B cell (primary cell): ENCODE measurements at regions not wholly inside any gene's neighbourhood (a gene's known extent, or its start where the extent isn't known, plus 50 kb on each side); places are given as distances from the start of the nearest gene placed in this dataset.

Experiments
- ATAC-seq: fragments of 200-7000 bp; cut with Tn5 transposase; one replicate; pipeline ENCODE4 v1.10.0; 2021; ENCODE audit warnings: low read depth, mild to moderate bottlenecking, moderate number of reproducible peaks, moderate library complexity
- CTCF ChIA-PET: fragments of 350-600 bp; sonication (Branson Sonifier 250); formaldehyde crosslinking; loops from one replicate; lab custom pipeline; 2021; ENCODE audit warnings: antibody characterized with exemption, inconsistent platforms; lab: Charles Lee
- POLR2A ChIA-PET: fragments of 350-600 bp; sonication (Branson Sonifier 250); formaldehyde crosslinking; loops from one replicate; lab custom pipeline; 2021; ENCODE audit warnings: antibody characterized with exemption; lab: Charles Lee
- DNase-seq: peaks from one replicate; pipeline ENCODE4 v3.0.0; 2013
- H2AFZ ChIP-seq: 2 replicates; pipeline ENCODE4 v1.6.1; 2012; ENCODE audit warnings: mild to moderate bottlenecking, low read depth, low read length; ENCODE audit not compliant: insufficient read depth, poor library complexity, severe bottlenecking
- H3K27ac ChIP-seq, 2 donors: 1 replicate in 1 of 2; 2 replicates in 1 of 2; pipeline ENCODE4 v1.5.1; 2012 to 2013; ENCODE audit warnings: low read length in 2 of 2, mild to moderate bottlenecking in 2 of 2, moderate library complexity in 1 of 2
- H3K27me3 ChIP-seq, 4 experiments: fragments of 200-600 bp in 1 of 4; sonication (generic) in 1 of 4; replicated peaks in 1 of 4; 1 replicate in 2 of 4; 2 replicates in 2 of 4; pipeline versions ENCODE4 v1.6.1 to v1.7.0; 2013 to 2016; ENCODE audit warnings: low read length in 3 of 4, mild to moderate bottlenecking in 2 of 4, mixed read lengths in 1 of 4, moderate library complexity in 1 of 4; ENCODE audit not compliant: insufficient read depth in 4 of 4, control insufficient read depth in 3 of 4; ENCODE audit errors: control extremely low read depth in 1 of 4
- H3K36me3 ChIP-seq, 2 experiments: replicated peaks in 1 of 2; 1 replicate in 1 of 2; 2 replicates in 1 of 2; pipeline versions ENCODE4 v1.6.1 to v1.7.1; 2013; ENCODE audit warnings: low read length in 1 of 2; ENCODE audit not compliant: insufficient read depth in 2 of 2, control insufficient read depth in 1 of 2; ENCODE audit errors: control extremely low read depth in 1 of 2, extremely low read depth in 1 of 2
- H3K4me1 ChIP-seq, 2 donors: fragments of 200-600 bp in 1 of 2; sonication (generic) in 1 of 2; 1 replicate in 1 of 2; 2 replicates in 1 of 2; pipeline versions ENCODE4 v1.5.1 to v1.6.1; 2013 to 2017; ENCODE audit warnings: low read length in 2 of 2; ENCODE audit not compliant: control insufficient read depth in 2 of 2, insufficient read depth in 2 of 2
- H3K4me2 ChIP-seq: replicated peaks from 2 replicates; pipeline ENCODE3; 2012; ENCODE audit warnings: mild to moderate bottlenecking, low read depth, low read length; ENCODE audit not compliant: poor library complexity, severe bottlenecking
- H3K4me3 ChIP-seq, 5 experiments: fragments of 200-600 bp in 1 of 5; sonication (generic) in 1 of 5; 1 replicate in 3 of 5; 2 replicates in 2 of 5; pipeline versions ENCODE4 v1.5.1 to v1.7.0; 2011 to 2016; ENCODE audit warnings: low read length in 4 of 5, mild to moderate bottlenecking in 4 of 5, low read depth in 2 of 5, control low read depth in 1 of 5, moderate library complexity in 1 of 5; ENCODE audit not compliant: insufficient read depth in 1 of 5; ENCODE audit errors: control extremely low read depth in 1 of 5, extremely low read depth in 1 of 5
- H3K79me2 ChIP-seq: fragments of 200-600 bp; sonication (generic); one replicate; pipeline ENCODE4 v1.6.0; 2016; ENCODE audit warnings: low read length; ENCODE audit not compliant: control insufficient read depth, insufficient read depth
- H3K9ac ChIP-seq: fragments of 200-600 bp; sonication (generic); 2 replicates; pipeline ENCODE4 v1.6.1; 2017; ENCODE audit warnings: mild to moderate bottlenecking, low read length, moderate library complexity
- H3K9me3 ChIP-seq, 3 donors: one replicate each; pipeline versions ENCODE4 v1.6.1 to v1.7.1; 2013; ENCODE audit warnings: low read length in 2 of 3; ENCODE audit not compliant: control insufficient read depth in 2 of 3, insufficient read depth in 1 of 3; ENCODE audit errors: control extremely low read depth in 1 of 3
- H4K20me1 ChIP-seq: 2 replicates; pipeline ENCODE4 v1.6.0; 2012; ENCODE audit warnings: mild to moderate bottlenecking, low read length; ENCODE audit not compliant: insufficient read depth, control insufficient read depth, poor library complexity, severe bottlenecking
- H3K27ac Mint-ChIP-seq: one replicate; pipeline ENCODE4 v1.8.0; 2021; ENCODE audit warnings: mixed read lengths
- H3K27me3 Mint-ChIP-seq: one replicate; pipeline ENCODE4 v1.8.0; 2021; ENCODE audit warnings: mixed read lengths
- H3K4me1 Mint-ChIP-seq: one replicate; pipeline ENCODE4 v1.8.0; 2021; ENCODE audit warnings: mixed read lengths
- H3K4me3 Mint-ChIP-seq: one replicate; pipeline ENCODE4 v1.8.0; 2021; ENCODE audit warnings: mixed read lengths
- H3K9me3 Mint-ChIP-seq: one replicate; pipeline ENCODE4 v1.8.0; 2022; ENCODE audit warnings: mixed read lengths; ENCODE audit not compliant: insufficient read depth
- CTCF ChIP-seq: fragments of 200-600 bp; IDR thresholded peaks from one replicate; pipeline ENCODE4 v1.8.0; 2022; ENCODE audit warnings: antibody characterized with exemption, mild to moderate bottlenecking
- EZH2 ChIP-seq: IDR thresholded peaks from 2 replicates; pipeline ENCODE4 v1.6.1; 2012; ENCODE audit warnings: borderline replicate concordance, low read depth, mild to moderate bottlenecking, moderate library complexity, low read length; ENCODE audit not compliant: insufficient read depth, poor library complexity, severe bottlenecking
- WGBS: methylation state at CpG from one replicate; pipeline ENCODE4 v1.1.5; 2013; ENCODE audit warnings: missing lambda C conversion rate; ENCODE audit not compliant: insufficient coverage; 5-methylcytosine and 5-hydroxymethylcytosine counted together
- intact Hi-C: fragments of 100-400 bp; cut with micrococcal nuclease; formaldehyde crosslinking; loops from one replicate; pipeline ENCODE4 v1.10.0; 2022

- Histone ChIP-seq H4K20me1 (no peaks in the 10 kb centered on the region), H3K4me2 (no peak overlapping the region), H3K4me1 (no peaks in the 10 kb centered on the region), H3K9ac (no peak overlapping the region), H3K9me3 (peaks cover 0 to 3% (median 0%) of the 10 kb centered on the region in 3 donors), H2AFZ (no peak overlapping the region), H3K79me2 (no peaks in the 10 kb centered on the region), H3K36me3 (no peaks in the 10 kb centered on the region), H3K4me3 (no peak overlapping the region), H3K27ac (no peak overlapping the region), H3K27me3 (no peaks in the 10 kb centered on the region)
- no peak for ATAC-seq
- H3K27ac Mint-ChIP-seq, result no peak overlapping the region
- intact Hi-C loops, result no loop called here
- TF ChIP-seq CTCF (no peak), EZH2 (no peak)
- H3K27me3 Mint-ChIP-seq, result no peaks in the 10 kb centered on the region
- no peaks in the 10 kb centered on the region for H3K4me1 Mint-ChIP-seq
- no peaks in the 10 kb centered on the region for H3K9me3 Mint-ChIP-seq
- H3K4me3 Mint-ChIP-seq, result no peak overlapping the region
- 91% methylated on average over 4 of the region's 5 CpGs for WGBS
- ChIA-PET CTCF (interaction anchor here (0.6 kb wide), 1 partner anchor 103 kb away, joined by 6 read pairs; no protein-coding TSS in a partner anchor), POLR2A (no interaction called here)
- DNase-seq, result no peak
Measured at GRCh38 chr5:18797222-18797621, 1163.0 kb downstream of the TAF11L14 start.

GRCh38 chr5:18798058-18798457 lies 1163.8 kb downstream of the TAF11L14 start:
- H3K27me3 ChIP-seq, result no peaks in the 10 kb centered on the region
- H3K4me1 ChIP-seq, result no peaks in the 10 kb centered on the region
- DNase-seq (no peak), ATAC-seq (no peak)
- no peaks in the 10 kb centered on the region for H3K79me2 ChIP-seq
- ChIA-PET CTCF (no interaction called here), POLR2A (no interaction called here)
- no peaks in the 10 kb centered on the region for H3K9me3 ChIP-seq
- TF ChIP-seq EZH2 (no peak), CTCF (no peak)
- no peaks in the 10 kb centered on the region for H3K9me3 Mint-ChIP-seq
- no peaks in the 10 kb centered on the region for H3K27me3 Mint-ChIP-seq
- H3K4me3 Mint-ChIP-seq, result no peak overlapping the region
- no peaks in the 10 kb centered on the region for H4K20me1 ChIP-seq
- no peaks in the 10 kb centered on the region for H3K36me3 ChIP-seq
- H3K4me1 Mint-ChIP-seq, result no peaks in the 10 kb centered on the region
- H3K4me3 ChIP-seq, result no peak overlapping the region
- no peak overlapping the region for H3K27ac Mint-ChIP-seq
- no peak overlapping the region for H3K9ac ChIP-seq
- WGBS, result 94% methylated on average over 2 of the region's 3 CpGs
- no peak overlapping the region for H3K4me2 ChIP-seq
- H3K27ac ChIP-seq, result no peak overlapping the region
- H2AFZ ChIP-seq, result no peak overlapping the region
- intact Hi-C loops, result no loop called here
